ENCODE measurements at regions not wholly inside any gene's neighbourhood (a gene's known extent, or its start where the extent isn't known, plus 50 kb on each side); places are given as distances from the start of the nearest gene placed in this dataset.

DNA sequence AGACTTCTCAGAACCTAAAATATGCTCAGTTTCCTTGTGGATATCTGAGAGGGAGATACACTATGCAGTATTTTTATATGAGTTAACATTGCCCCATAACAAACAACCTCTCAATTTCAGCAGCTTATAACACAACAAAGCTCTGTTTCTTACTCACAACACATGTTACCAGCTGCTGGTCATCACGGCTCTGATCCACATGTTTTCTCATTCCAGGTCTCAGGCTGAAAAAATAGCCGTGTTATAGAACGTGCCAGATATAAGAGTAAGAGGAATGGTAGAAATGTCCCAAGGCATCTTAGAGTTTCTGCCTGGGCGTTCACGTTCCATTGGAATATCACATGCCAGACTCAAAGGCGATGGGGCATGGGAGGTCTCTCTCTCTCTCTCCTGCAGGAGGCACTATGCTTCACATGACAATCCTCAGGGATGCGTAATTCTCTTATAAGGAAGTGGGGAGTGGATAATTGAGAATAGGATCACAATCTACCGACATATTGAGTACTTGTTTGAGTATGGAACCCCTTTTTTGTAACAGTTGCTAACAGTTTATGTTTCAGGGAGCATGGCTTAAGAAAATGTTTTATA is 246.6 kb downstream of the NHLRC3 start:
- no peak for DNase-seq (ENCODE audit: low read depth)

Measured in stimulated activated CD8-positive, alpha-beta memory T cell treated with anti-CD3 and anti-CD28 coated beads, Interleukin-4, amount 100 ng/mL, for 24 hours (primary cell).